Body of pancreas (tissue), 4 donors: ENCODE measurements at regions not wholly inside any gene's neighbourhood (a gene's known extent, or its start where the extent isn't known, plus 50 kb on each side); places are given as distances from the start of the nearest gene placed in this dataset.

Experiments
- ATAC-seq: fragments of 150-250 bp; one replicate; pipeline ENCODE4 v1.9.1; 2016
- DNase-seq, 4 donors: peaks; one replicate each; pipeline ENCODE4 v3.0.0-alpha.2; 2019
- H3K27ac ChIP-seq, 4 donors: fragments of 200-600 bp; sonication (generic); 1 replicate in 3 of 4; 2 replicates in 1 of 4; pipeline versions ENCODE4 v1.5.1 to v1.6.1; 2016 to 2019; ENCODE audit warnings: mild to moderate bottlenecking in 1 of 4, mixed read lengths in 1 of 4, moderate library complexity in 1 of 4
- H3K27me3 ChIP-seq, 2 donors: fragments of 200-600 bp; sonication (generic); one replicate each; pipeline ENCODE4 v1.6.0; 2016; ENCODE audit warnings: mild to moderate bottlenecking in 1 of 2
- H3K36me3 ChIP-seq, 2 donors: fragments of 200-600 bp; sonication (generic); replicated peaks in 1 of 2; 2 replicates each; pipeline ENCODE4 v1.5.1; 2016; ENCODE audit warnings: low read depth in 2 of 2; ENCODE audit not compliant: insufficient read depth in 1 of 2
- H3K4me1 ChIP-seq: fragments of 200-600 bp; sonication (generic); one replicate; pipeline ENCODE4 v1.6.0; 2016
- H3K4me3 ChIP-seq, 2 donors: fragments of 200-600 bp; sonication (generic); 1 replicate in 1 of 2; 2 replicates in 1 of 2; pipeline ENCODE4 v1.5.1; 2016 to 2019
- H3K9me3 ChIP-seq, 3 donors: fragments of 200-600 bp; sonication (generic); 1 replicate in 2 of 3; 2 replicates in 1 of 3; pipeline ENCODE4 v1.5.1; 2016
- POLR2A ChIP-seq, 3 donors: fragments of 450-650 bp; IDR thresholded peaks; one replicate each; pipeline ENCODE4 v1.6.1; 2016; ENCODE audit warnings: antibody characterized with exemption in 3 of 3, mild to moderate bottlenecking in 2 of 3
- WGBS, 2 donors: methylation state at CpG; one replicate each; pipeline ENCODE4 v1.1.5; 2017; 5-methylcytosine and 5-hydroxymethylcytosine counted together
- intact Hi-C: fragments of 100-400 bp; cut with DNase I; formaldehyde crosslinking; loops from one replicate; pipeline ENCODE4 v1.15.1; 2023
- TF ChIP-seq, protein P1 (sequence below), 7 experiments: fragments of 450-650 bp in 4 of 7; fragments of 200-600 bp in 3 of 7; sonication (generic) in 3 of 7; IDR thresholded peaks; one replicate each; pipeline ENCODE4 v1.5.1; 2016 to 2019; ENCODE audit warnings: antibody characterized with exemption in 7 of 7

DNA sequence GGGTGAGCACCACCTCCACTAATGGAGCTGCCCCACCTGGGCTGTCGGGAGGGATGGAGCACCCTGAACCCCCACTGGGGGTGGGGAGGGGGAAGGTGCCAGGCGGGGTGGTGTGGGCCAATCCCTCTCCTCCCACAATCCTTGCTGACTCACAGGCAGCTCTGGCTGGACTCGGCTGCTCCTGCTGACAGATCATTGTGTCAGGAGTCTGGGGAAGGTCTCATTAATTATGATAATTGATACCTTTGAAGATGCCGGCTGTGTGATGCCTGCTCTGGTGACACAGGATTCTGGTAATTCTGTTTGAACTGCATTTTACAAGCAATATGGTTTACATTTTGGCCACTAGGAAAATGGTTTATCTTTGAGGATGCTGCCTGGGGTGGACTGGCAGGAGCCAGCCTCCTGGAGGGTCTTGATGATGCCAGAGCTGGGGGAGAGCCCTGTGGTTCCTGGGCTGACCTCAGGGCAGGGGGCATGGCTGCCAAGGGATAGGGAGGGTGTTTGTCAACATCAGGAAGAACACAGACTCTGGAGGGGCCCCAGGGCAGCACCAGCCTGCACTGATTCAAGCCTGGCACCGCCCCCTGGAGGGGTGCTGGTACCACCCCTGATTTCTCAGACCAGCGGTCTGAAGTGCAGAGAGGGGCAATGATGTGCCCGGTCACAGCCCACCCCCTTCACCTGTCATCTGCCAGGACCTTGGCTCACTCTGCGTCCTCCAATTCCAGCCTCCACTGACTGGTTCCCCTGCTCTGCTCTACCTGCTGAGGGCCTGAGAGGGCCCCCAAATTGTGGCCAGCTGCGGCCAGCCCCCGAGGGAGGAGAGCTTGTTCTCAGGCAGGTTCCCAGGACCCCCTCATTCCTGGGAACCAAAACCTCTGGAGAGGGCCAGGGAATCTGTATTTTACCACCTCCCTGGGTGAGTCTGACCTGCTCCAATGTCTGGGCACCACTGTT is 338.8 kb downstream of the MATN1 start:
- no peak for TF ChIP-seq POLR2A (IDR thresholded peaks at IDR 0.05)
- TF ChIP-seq, protein P1, sequence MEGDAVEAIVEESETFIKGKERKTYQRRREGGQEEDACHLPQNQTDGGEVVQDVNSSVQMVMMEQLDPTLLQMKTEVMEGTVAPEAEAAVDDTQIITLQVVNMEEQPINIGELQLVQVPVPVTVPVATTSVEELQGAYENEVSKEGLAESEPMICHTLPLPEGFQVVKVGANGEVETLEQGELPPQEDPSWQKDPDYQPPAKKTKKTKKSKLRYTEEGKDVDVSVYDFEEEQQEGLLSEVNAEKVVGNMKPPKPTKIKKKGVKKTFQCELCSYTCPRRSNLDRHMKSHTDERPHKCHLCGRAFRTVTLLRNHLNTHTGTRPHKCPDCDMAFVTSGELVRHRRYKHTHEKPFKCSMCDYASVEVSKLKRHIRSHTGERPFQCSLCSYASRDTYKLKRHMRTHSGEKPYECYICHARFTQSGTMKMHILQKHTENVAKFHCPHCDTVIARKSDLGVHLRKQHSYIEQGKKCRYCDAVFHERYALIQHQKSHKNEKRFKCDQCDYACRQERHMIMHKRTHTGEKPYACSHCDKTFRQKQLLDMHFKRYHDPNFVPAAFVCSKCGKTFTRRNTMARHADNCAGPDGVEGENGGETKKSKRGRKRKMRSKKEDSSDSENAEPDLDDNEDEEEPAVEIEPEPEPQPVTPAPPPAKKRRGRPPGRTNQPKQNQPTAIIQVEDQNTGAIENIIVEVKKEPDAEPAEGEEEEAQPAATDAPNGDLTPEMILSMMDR (IDR thresholded peaks at IDR 0.05) = no peak
- WGBS, 2 donors = 32 to 51% methylated on average over 4 to 10 of the region's 10 CpGs
- intact Hi-C loops = loop anchor here (10.0 kb wide), 1 partner anchor 1140 kb away; no protein-coding TSS in a partner anchor
- no peaks in the 10 kb centered on the region for H3K9me3 ChIP-seq
- DNase-seq (no peak), ATAC-seq (no peak)
- H3K27ac ChIP-seq = no peak overlapping the region
- peaks cover 5% of the 10 kb centered on the region for H3K4me1 ChIP-seq
- no peaks in the 10 kb centered on the region for H3K36me3 ChIP-seq
- H3K4me3 ChIP-seq = no peak overlapping the region
- no peaks in the 10 kb centered on the region for H3K27me3 ChIP-seq

DNA sequence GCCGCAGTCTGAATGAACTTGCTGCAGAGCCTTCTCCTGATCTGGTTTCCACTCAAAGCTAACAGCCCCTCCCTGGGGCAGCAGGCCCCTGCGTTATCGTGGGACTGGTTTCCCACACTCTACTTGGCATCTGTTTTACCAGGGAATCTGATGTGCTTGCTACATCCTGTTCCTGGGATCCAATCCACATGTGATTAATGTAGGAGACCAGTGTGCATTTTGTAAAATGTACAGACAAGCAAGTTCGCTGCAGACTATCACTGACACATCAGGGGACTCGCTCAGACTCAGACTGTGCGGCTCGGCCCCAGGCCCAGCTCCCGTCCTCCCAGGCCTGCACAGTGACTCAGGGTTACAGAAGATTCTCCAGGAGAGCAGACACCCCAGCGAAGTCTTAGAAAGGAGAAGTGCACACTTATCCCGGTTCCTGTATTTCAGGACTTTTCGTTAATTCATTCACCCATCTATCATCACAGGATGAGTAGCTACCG is 340.1 kb downstream of the MATN1 start:
- Histone ChIP-seq H3K27ac (no peak overlapping the region), H3K27me3 (no peaks in the 10 kb centered on the region), H3K36me3 (no peaks in the 10 kb centered on the region), H3K4me3 (no peak overlapping the region), H3K9me3 (no peaks in the 10 kb centered on the region), H3K4me1 (peaks cover 5% of the 10 kb centered on the region)
- TF ChIP-seq POLR2A (IDR thresholded peaks at IDR 0.05) = no peak
- TF ChIP-seq, protein P1 (IDR thresholded peaks at IDR 0.05) = no peak
- 43 to 57% methylated on average over 12 of the region's 12 CpGs for WGBS, 2 donors
- ATAC-seq (no peak), DNase-seq (no peak)
- intact Hi-C loops = loop anchor here (10.0 kb wide), 1 partner anchor 1138 kb away; no protein-coding TSS in a partner anchor

DNA sequence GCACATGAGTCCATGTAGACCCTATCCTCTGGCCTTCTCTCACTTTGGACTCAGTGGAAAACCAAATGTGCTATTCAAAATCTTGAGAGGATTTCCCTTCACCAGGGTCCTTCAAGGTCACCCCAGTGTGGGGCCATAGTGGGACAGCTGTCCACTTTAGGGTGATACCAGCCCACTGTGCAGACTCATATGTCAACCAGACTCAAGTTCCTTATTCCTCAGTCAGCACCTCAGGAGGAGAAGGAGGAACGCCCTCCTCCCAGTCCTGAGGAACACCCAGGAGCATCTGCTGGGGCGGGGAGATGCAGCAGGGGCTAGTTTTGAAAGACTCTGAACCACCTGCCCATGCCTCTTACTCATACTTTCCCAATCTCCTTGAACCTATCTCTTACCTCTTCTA is 340.9 kb downstream of the MATN1 start:
- DNase-seq (no peak), ATAC-seq (no peak)
- H3K4me1 ChIP-seq = peaks cover 5% of the 10 kb centered on the region
- no peaks in the 10 kb centered on the region for H3K27me3 ChIP-seq
- H3K27ac ChIP-seq = no peak overlapping the region
- 66 to 69% methylated on average over 2 of the region's 2 CpGs for WGBS, 2 donors
- H3K36me3 ChIP-seq = no peaks in the 10 kb centered on the region
- H3K4me3 ChIP-seq = no peak overlapping the region
- TF ChIP-seq, protein P1 (IDR thresholded peaks at IDR 0.05) = no peak
- TF ChIP-seq POLR2A (IDR thresholded peaks at IDR 0.05) = no peak
- H3K9me3 ChIP-seq = no peaks in the 10 kb centered on the region
- intact Hi-C loops = loop anchor here (10.0 kb wide), 1 partner anchor 1138 kb away; no protein-coding TSS in a partner anchor

DNA sequence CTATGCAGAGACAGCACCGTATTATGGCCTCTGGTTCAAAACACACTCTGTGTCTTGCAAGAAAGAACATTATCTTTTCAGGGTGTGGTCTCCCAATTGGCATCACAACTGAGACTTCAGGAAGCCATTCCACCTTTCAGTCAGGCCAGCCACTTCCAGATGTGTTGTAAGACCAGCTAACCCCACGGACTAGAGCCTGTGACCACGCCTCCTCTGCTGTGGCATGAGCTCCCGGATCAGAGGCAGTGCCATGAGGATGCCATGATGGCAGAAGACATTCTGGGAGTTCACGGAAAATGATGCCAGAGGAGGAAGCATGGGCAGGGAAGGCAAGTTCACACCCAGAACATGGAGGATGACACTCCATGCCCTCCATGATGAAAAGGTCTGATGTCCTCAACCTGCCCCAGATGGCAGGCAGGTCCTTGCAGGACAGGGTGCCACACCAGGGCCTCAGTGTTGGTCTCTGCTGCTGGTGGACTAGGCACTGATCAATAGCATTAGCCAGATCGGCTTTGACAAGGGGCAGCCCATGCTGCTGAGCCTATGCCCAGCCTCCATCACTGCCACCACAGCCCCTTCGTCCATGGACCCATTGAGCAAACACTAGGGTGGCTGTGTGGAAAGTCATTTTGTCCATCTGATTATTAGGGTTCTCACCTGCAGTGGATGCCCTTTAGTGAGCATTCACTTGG is 341.6 kb downstream of the MATN1 start:
- DNase-seq (no peak), ATAC-seq (no peak)
- H3K36me3 ChIP-seq = no peaks in the 10 kb centered on the region
- no peak overlapping the region for H3K4me3 ChIP-seq
- no peak for TF ChIP-seq POLR2A (IDR thresholded peaks at IDR 0.05)
- TF ChIP-seq, protein P1 (IDR thresholded peaks at IDR 0.05) = no peak
- H3K27me3 ChIP-seq = no peaks in the 10 kb centered on the region
- intact Hi-C loops = loop anchor here (10.0 kb wide), 1 partner anchor 1137 kb away; no protein-coding TSS in a partner anchor
- no peaks in the 10 kb centered on the region for H3K9me3 ChIP-seq
- 57 to 82% methylated on average over 1 to 7 of the region's 7 CpGs for WGBS, 2 donors
- H3K4me1 ChIP-seq = peaks cover 5% of the 10 kb centered on the region
- no peak overlapping the region for H3K27ac ChIP-seq
